ENCODE measurements at regions not wholly inside any gene's neighbourhood (a gene's known extent, or its start where the extent isn't known, plus 50 kb on each side); places are given as distances from the start of the nearest gene placed in this dataset.
"Not testable (repeated sequence)": the region's sequence is repeated elsewhere in the genome, so short reads cannot be mapped to it uniquely, and the experiment has no call there.

DNA sequence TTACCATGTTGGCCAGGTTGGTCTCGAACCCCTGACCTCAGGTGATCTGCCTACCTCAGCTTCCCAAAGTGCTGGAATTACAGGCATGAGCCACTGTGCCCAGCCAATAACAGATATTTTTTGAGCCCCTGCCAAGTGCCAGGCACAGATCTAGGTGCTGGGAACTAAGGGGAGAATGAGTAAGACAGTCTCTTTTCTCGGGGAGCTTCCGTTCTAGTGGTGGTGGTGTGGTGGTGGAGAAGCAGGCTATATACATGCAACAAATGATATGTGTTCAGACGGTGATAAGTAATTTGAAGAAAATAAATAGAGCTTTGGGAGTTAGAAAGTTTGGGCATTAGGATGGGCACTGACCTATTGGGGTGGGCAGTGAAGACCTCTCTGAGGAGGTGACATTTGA is 76.7 kb upstream of the VKORC1L1 start:
- peaks cover 4% of the 10 kb centered on the region for H3K4me1 Mint-ChIP-seq
- no peaks in the 10 kb centered on the region for H3K9me3 Mint-ChIP-seq

DNA sequence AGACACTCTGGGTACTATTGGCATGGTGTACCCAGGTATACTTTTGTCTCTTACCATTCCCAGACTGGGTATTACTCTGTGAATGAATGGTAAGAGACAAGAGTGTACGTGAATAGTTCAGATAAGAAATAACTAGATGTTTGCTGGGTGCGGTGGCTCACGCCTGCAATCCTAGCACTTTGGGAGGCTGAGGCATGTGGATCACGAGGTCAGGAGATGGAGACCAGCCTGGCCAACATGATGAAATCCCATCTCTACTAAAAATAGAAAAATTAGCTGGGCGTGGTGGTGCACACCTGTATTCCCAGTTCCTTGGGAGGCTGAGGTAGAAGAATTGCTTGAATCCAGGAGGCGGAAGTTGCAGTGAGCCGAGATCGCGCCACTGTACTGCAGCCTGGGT is 75.8 kb upstream of the VKORC1L1 start:
- DNase-seq; H3K4me1 Mint-ChIP-seq; H3K27ac Mint-ChIP-seq; H3K4me3 Mint-ChIP-seq; H3K36me3 Mint-ChIP-seq (ENCODE audit: low read depth); H3K9me3 Mint-ChIP-seq; H3K27me3 Mint-ChIP-seq (ENCODE audit: low read depth, poor library complexity): not testable (repeated sequence)

More for the DNA sequence above, 76.7 kb upstream of the VKORC1L1 start:
- H3K27ac Mint-ChIP-seq, result no peak overlapping the region
- H3K36me3 Mint-ChIP-seq (ENCODE audit: low read depth), result no peaks in the 10 kb centered on the region
- H3K4me3 Mint-ChIP-seq, result no peak overlapping the region
- no peak for DNase-seq
- TF ChIP-seq, protein P1, sequence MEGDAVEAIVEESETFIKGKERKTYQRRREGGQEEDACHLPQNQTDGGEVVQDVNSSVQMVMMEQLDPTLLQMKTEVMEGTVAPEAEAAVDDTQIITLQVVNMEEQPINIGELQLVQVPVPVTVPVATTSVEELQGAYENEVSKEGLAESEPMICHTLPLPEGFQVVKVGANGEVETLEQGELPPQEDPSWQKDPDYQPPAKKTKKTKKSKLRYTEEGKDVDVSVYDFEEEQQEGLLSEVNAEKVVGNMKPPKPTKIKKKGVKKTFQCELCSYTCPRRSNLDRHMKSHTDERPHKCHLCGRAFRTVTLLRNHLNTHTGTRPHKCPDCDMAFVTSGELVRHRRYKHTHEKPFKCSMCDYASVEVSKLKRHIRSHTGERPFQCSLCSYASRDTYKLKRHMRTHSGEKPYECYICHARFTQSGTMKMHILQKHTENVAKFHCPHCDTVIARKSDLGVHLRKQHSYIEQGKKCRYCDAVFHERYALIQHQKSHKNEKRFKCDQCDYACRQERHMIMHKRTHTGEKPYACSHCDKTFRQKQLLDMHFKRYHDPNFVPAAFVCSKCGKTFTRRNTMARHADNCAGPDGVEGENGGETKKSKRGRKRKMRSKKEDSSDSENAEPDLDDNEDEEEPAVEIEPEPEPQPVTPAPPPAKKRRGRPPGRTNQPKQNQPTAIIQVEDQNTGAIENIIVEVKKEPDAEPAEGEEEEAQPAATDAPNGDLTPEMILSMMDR (IDR thresholded peaks at IDR 0.05), result no peak
- H3K27me3 Mint-ChIP-seq (ENCODE audit: low read depth, poor library complexity), result peaks cover 5% of the 10 kb centered on the region

- H3K27ac Mint-ChIP-seq; DNase-seq; H3K27me3 Mint-ChIP-seq (ENCODE audit: low read depth, poor library complexity); H3K9me3 Mint-ChIP-seq; H3K36me3 Mint-ChIP-seq (ENCODE audit: low read depth); H3K4me1 Mint-ChIP-seq; H3K4me3 Mint-ChIP-seq: not testable (repeated sequence)
Observed at GRCh38 chr7:65797566-65797965, 75.3 kb upstream of the VKORC1L1 start.

DNA sequence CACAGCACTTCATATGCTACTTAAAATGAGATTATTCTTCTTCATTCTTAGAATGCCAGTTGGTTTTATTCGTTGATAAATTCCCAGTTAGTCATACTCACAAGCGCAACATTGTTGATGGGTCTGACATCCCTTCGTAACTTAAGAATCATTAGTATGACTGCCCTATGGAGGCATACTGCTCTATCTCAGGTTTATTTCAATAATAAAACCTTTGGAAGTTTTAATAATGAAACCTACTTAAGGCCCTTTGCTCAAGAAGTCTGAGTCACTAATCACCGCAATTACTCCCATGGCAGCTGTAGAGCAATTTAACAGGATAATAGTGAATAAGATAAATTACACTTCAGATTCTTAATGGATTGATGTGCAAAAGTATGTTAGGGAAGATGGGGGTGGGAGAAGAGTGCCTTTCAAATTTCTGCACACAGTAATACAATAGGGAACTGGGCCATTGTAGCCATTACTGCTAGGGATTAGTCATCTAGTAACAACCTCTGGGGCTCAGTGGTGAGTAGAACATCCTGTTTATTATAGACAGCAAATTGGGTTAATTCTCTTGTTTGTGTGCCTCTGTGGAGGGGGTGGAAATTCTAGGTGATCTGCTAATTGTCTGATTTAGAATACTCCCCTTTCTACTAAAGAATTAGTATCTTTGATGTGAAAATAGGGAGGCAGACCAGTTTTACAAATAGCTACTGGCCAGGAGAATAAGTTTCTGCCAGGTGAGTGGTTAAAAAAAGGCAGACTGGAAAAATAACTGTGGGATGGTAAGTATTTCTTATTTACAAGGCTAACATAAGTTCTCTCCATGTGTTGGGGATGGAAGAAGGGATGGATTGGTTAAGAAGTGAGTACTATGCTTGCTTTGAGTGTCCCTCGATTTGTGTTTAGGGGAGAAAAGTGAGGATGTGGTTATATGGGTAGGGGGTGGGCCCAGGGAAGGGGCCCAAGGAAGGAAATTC is 74.5 kb upstream of the VKORC1L1 start:
- H3K27ac Mint-ChIP-seq, result no peak overlapping the region
- TF ChIP-seq, protein P1 (IDR thresholded peaks at IDR 0.05), result no peak
- H3K4me1 Mint-ChIP-seq, result peaks cover 4% of the 10 kb centered on the region
- H3K9me3 Mint-ChIP-seq, result no peaks in the 10 kb centered on the region
- DNase-seq, result no peak
- peaks cover 8% of the 10 kb centered on the region for H3K27me3 Mint-ChIP-seq (ENCODE audit: low read depth, poor library complexity)
- no peak overlapping the region for H3K4me3 Mint-ChIP-seq
- no peaks in the 10 kb centered on the region for H3K36me3 Mint-ChIP-seq (ENCODE audit: low read depth)

- DNase-seq; H3K4me1 Mint-ChIP-seq; H3K36me3 Mint-ChIP-seq (ENCODE audit: low read depth); H3K27ac Mint-ChIP-seq; H3K4me3 Mint-ChIP-seq; H3K9me3 Mint-ChIP-seq: not testable (repeated sequence)
- H3K27me3 Mint-ChIP-seq (ENCODE audit: low read depth, poor library complexity), result peaks cover 12% of the 10 kb centered on the region
Observed at GRCh38 chr7:65800191-65800590, 72.7 kb upstream of the VKORC1L1 start.

DNA sequence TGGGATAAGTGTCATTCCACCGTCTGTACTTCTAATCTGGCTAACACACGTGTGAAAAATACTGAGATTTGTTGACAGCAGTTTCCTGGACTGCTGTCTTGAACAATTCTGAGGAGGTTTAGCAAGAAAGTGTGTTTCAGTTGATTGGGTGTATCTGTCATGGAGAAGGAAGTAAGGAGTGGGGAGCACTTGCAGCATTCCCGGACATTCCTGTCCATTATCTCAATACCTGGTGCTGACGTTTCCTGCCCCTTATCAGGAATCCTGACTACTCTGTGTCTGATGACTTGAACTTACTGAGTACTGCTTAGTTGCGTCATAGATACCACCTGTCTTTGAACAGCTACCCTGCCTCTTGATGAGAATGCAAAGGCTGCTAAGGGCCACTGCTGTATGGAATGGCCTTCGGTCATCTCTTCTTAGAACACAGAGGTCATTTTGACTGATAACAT is 72.0 kb upstream of the VKORC1L1 start:
- H3K27me3 Mint-ChIP-seq (ENCODE audit: low read depth, poor library complexity), result peaks cover 9% of the 10 kb centered on the region
- no peak for DNase-seq
- no peak overlapping the region for H3K4me3 Mint-ChIP-seq
- TF ChIP-seq, protein P1 (IDR thresholded peaks at IDR 0.05), result no peak
- no peaks in the 10 kb centered on the region for H3K9me3 Mint-ChIP-seq
- H3K4me1 Mint-ChIP-seq, result no peaks in the 10 kb centered on the region
- H3K27ac Mint-ChIP-seq, result no peak overlapping the region
- H3K36me3 Mint-ChIP-seq (ENCODE audit: low read depth), result no peaks in the 10 kb centered on the region

- Mint-ChIP-seq H3K27me3 (ENCODE audit: low read depth, poor library complexity) (peaks cover 9% of the 10 kb centered on the region), H3K9me3 (no peaks in the 10 kb centered on the region), H3K36me3 (ENCODE audit: low read depth) (no peaks in the 10 kb centered on the region), H3K27ac (no peak overlapping the region), H3K4me3 (no peak overlapping the region), H3K4me1 (peaks cover 3% of the 10 kb centered on the region)
- no peak for DNase-seq
- TF ChIP-seq, protein P1 (IDR thresholded peaks at IDR 0.05), result no peak
Observed at GRCh38 chr7:65804887-65805286, 68.0 kb upstream of the VKORC1L1 start.

- H3K4me3 Mint-ChIP-seq; DNase-seq; H3K4me1 Mint-ChIP-seq; H3K27ac Mint-ChIP-seq; H3K9me3 Mint-ChIP-seq; H3K27me3 Mint-ChIP-seq (ENCODE audit: low read depth, poor library complexity); H3K36me3 Mint-ChIP-seq (ENCODE audit: low read depth): not testable (repeated sequence)
Observed at GRCh38 chr7:65807067-65807466, 65.8 kb upstream of the VKORC1L1 start.
